AG04450 (cell line): ENCODE measurements at regions not wholly inside any gene's neighbourhood (a gene's known extent, or its start where the extent isn't known, plus 50 kb on each side); places are given as distances from the start of the nearest gene placed in this dataset.

Experiments used
- CTCF ChIA-PET: fragments of 300-600, 350-600 bp; formaldehyde crosslinking; extraction: SDS; loops from one replicate; lab custom pipeline; 2022; ENCODE audit warnings: antibody characterized with exemption, inconsistent platforms; lab: Charles Lee
- POLR2A ChIA-PET: fragments of 350-600 bp; formaldehyde crosslinking; extraction: SDS; loops from one replicate; lab custom pipeline; 2021; ENCODE audit warnings: antibody characterized with exemption, inconsistent platforms; lab: Yijun Ruan, JAX
- DNase-seq: peaks from one replicate; pipeline ENCODE4 v3.0.0-alpha.2; 2011; ENCODE audit warnings: low read depth, low spot score
- H3K27ac ChIP-seq: one replicate; pipeline ENCODE4 v1.5.1; 2012; ENCODE audit warnings: low read depth, low read length, control low read depth
- H3K27me3 ChIP-seq: one replicate; pipeline ENCODE4 v1.6.0; 2012; ENCODE audit warnings: low read length; ENCODE audit not compliant: control insufficient read depth, insufficient read depth
- H3K4me3 ChIP-seq: 2 replicates; pipeline ENCODE4 v1.5.1; 2011; ENCODE audit warnings: mild to moderate bottlenecking, low read depth, low read length, control low read depth
- H3K9me3 ChIP-seq: 2 replicates; pipeline ENCODE4 v1.5.1; 2012; ENCODE audit warnings: low read length; ENCODE audit not compliant: control insufficient read depth, insufficient read depth
- CTCF ChIP-seq: IDR thresholded peaks from 2 replicates; pipeline ENCODE4 v1.5.1; 2011; ENCODE audit warnings: low read depth, low read length, control low read depth, inconsistent platforms

- ChIA-PET POLR2A (no interaction called here), CTCF (no interaction called here)
- DNase-seq = no peak
- H3K4me3 ChIP-seq = no peak overlapping the region
- H3K27ac ChIP-seq = no peak overlapping the region
- TF ChIP-seq CTCF = no peak
- no peaks in the 10 kb centered on the region for H3K9me3 ChIP-seq
- H3K27me3 ChIP-seq = peaks cover 3% of the 10 kb centered on the region
These were observed 584.3 kb downstream of the EPHA4 start for GRCh38 chr2:220987839-220988238.

- Histone ChIP-seq H3K27me3 (no peaks in the 10 kb centered on the region), H3K9me3 (no peaks in the 10 kb centered on the region), H3K4me3 (no peak overlapping the region), H3K27ac (no peak overlapping the region)
- no peak for TF ChIP-seq CTCF
- POLR2A ChIA-PET = no interaction called here
- no peak for DNase-seq
- CTCF ChIA-PET = no interaction called here
These were observed 580.1 kb downstream of the EPHA4 start for GRCh38 chr2:220991972-220992371.

GRCh38 chr2:220994846-220995245 is 577.3 kb downstream of the EPHA4 start:
- no peak overlapping the region for H3K4me3 ChIP-seq
- no peak for DNase-seq
- H3K9me3 ChIP-seq = no peaks in the 10 kb centered on the region
- TF ChIP-seq CTCF = no peak
- ChIA-PET CTCF (interaction anchor here (0.6 kb wide), 2 partner anchors 13 to 122 kb away, joined by 3 to 4 read pairs; no protein-coding TSS in a partner anchor), POLR2A (no interaction called here)
- no peak overlapping the region for H3K27ac ChIP-seq
- H3K27me3 ChIP-seq = no peaks in the 10 kb centered on the region

- no peaks in the 10 kb centered on the region for H3K9me3 ChIP-seq
- no peak for DNase-seq
- no peak overlapping the region for H3K27ac ChIP-seq
- POLR2A ChIA-PET = no interaction called here
- CTCF ChIA-PET = no interaction called here
- no peak for TF ChIP-seq CTCF
- H3K27me3 ChIP-seq = no peaks in the 10 kb centered on the region
- H3K4me3 ChIP-seq = no peak overlapping the region
These were observed 576.5 kb downstream of the EPHA4 start for GRCh38 chr2:220995581-220995980.

- ChIA-PET CTCF (no interaction called here), POLR2A (no interaction called here)
- no peak overlapping the region for H3K27ac ChIP-seq
- no peak overlapping the region for H3K4me3 ChIP-seq
- H3K9me3 ChIP-seq = no peaks in the 10 kb centered on the region
- no peak for DNase-seq
- no peaks in the 10 kb centered on the region for H3K27me3 ChIP-seq
- no peak for TF ChIP-seq CTCF
These were observed 573.9 kb downstream of the EPHA4 start for GRCh38 chr2:220998156-220998555.
